Gastrocnemius medialis (tissue), 4 donors: ENCODE measurements at regions not wholly inside any gene's neighbourhood (a gene's known extent, or its start where the extent isn't known, plus 50 kb on each side); places are given as distances from the start of the nearest gene placed in this dataset.

Experiments
- ATAC-seq, 2 donors: fragments of 150-250 bp; one replicate each; pipeline ENCODE4 v1.9.1; 2016
- DNase-seq, 2 donors: peaks; one replicate each; pipeline ENCODE4 v3.0.0-alpha.2; 2019
- H3K27ac ChIP-seq, 4 donors: fragments of 200-600 bp; sonication (generic); 1 replicate in 1 of 4; 2 replicates in 3 of 4; pipeline ENCODE4 v1.5.1; 2016 to 2018; ENCODE audit warnings: mild to moderate bottlenecking in 2 of 4, moderate library complexity in 1 of 4
- H3K27me3 ChIP-seq, 3 donors: fragments of 200-600 bp; sonication (generic) in 2 of 3; 1 replicate in 1 of 3; 2 replicates in 2 of 3; pipeline versions ENCODE4 v1.5.1 to v1.6.0; 2016 to 2019; ENCODE audit warnings: mild to moderate bottlenecking in 1 of 3, moderate library complexity in 1 of 3
- H3K36me3 ChIP-seq, 2 donors: fragments of 200-600 bp; sonication (generic) in 1 of 2; one replicate each; pipeline ENCODE4 v1.5.1; 2017 to 2018
- H3K4me1 ChIP-seq, 2 donors: fragments of 200-600 bp; sonication (generic) in 1 of 2; one replicate each; pipeline ENCODE4 v1.5.1; 2016 to 2017; ENCODE audit warnings: mild to moderate bottlenecking in 2 of 2
- H3K4me3 ChIP-seq, 4 donors: fragments of 200-600 bp; sonication (generic) in 3 of 4; 1 replicate in 1 of 4; 2 replicates in 3 of 4; pipeline ENCODE4 v1.5.1; 2016 to 2019; ENCODE audit warnings: mild to moderate bottlenecking in 2 of 4
- H3K9me3 ChIP-seq, 3 donors: fragments of 200-600 bp; sonication (generic) in 2 of 3; 1 replicate in 1 of 3; 2 replicates in 2 of 3; pipeline ENCODE4 v1.5.1; 2016 to 2019
- POLR2A ChIP-seq, 2 donors: fragments of 450-650 bp; IDR thresholded peaks; one replicate each; pipeline ENCODE4 v1.6.1; 2017; ENCODE audit warnings: antibody characterized with exemption in 2 of 2, mild to moderate bottlenecking in 2 of 2, moderate library complexity in 2 of 2
- in situ Hi-C, 4 donors: fragments of 200-750 bp; cut with MboI; loops; one replicate each; pipeline versions ENCODE4 v1.15.0 to v1.8.0; 2017; ENCODE audit warnings: low sequenced_read_pairs in 4 of 4
- intact Hi-C: fragments of 100-400 bp; cut with DNase I; formaldehyde crosslinking; loops from one replicate; pipeline ENCODE4 v1.15.1; 2023; ENCODE audit warnings: low total_unique reads
- TF ChIP-seq, protein P1 (sequence below), 5 experiments: fragments of 450-650 bp in 3 of 5; fragments of 200-600 bp in 2 of 5; sonication (generic) in 2 of 5; IDR thresholded peaks in 4 of 5; conservative IDR thresholded peaks in 1 of 5; 1 replicate in 4 of 5; 2 replicates in 1 of 5; pipeline ENCODE4 v1.5.1; 2016 to 2019; ENCODE audit warnings: antibody characterized with exemption in 5 of 5, mild to moderate bottlenecking in 3 of 5, moderate library complexity in 3 of 5

- H3K27me3 ChIP-seq: no peaks in the 10 kb centered on the region
- H3K9me3 ChIP-seq: no peaks in the 10 kb centered on the region
- H3K4me3 ChIP-seq: no peak overlapping the region
- TF ChIP-seq POLR2A (IDR thresholded peaks at IDR 0.05): no peak
- DNase-seq (no peak), ATAC-seq (no peak)
- no peak overlapping the region for H3K27ac ChIP-seq
- no peaks in the 10 kb centered on the region for H3K4me1 ChIP-seq
- H3K36me3 ChIP-seq: no peaks in the 10 kb centered on the region
- intact Hi-C loops: no loop called here
- in situ Hi-C loops: no loop called here
Measured at GRCh38 chr12:118783703-118784102, 197.6 kb upstream of the SRRM4 start.

- no peaks in the 10 kb centered on the region for H3K9me3 ChIP-seq
- no peak for ATAC-seq
- H3K36me3 ChIP-seq: no peaks in the 10 kb centered on the region
- no peaks in the 10 kb centered on the region for H3K27me3 ChIP-seq
- DNase-seq: no peak
- intact Hi-C loops (no loop called here), in situ Hi-C loops (no loop called here)
- no peak overlapping the region for H3K27ac ChIP-seq
- no peak overlapping the region for H3K4me3 ChIP-seq
- no peaks in the 10 kb centered on the region for H3K4me1 ChIP-seq
- no peak for TF ChIP-seq POLR2A (IDR thresholded peaks at IDR 0.05)
- TF ChIP-seq, protein P1, sequence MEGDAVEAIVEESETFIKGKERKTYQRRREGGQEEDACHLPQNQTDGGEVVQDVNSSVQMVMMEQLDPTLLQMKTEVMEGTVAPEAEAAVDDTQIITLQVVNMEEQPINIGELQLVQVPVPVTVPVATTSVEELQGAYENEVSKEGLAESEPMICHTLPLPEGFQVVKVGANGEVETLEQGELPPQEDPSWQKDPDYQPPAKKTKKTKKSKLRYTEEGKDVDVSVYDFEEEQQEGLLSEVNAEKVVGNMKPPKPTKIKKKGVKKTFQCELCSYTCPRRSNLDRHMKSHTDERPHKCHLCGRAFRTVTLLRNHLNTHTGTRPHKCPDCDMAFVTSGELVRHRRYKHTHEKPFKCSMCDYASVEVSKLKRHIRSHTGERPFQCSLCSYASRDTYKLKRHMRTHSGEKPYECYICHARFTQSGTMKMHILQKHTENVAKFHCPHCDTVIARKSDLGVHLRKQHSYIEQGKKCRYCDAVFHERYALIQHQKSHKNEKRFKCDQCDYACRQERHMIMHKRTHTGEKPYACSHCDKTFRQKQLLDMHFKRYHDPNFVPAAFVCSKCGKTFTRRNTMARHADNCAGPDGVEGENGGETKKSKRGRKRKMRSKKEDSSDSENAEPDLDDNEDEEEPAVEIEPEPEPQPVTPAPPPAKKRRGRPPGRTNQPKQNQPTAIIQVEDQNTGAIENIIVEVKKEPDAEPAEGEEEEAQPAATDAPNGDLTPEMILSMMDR (IDR thresholded peaks at IDR 0.05 in 4 of 5, conservative IDR thresholded peaks at IDR 0.05 in 1 of 5): no peak
Measured at GRCh38 chr12:118790578-118790977, 190.8 kb upstream of the SRRM4 start.

- Histone ChIP-seq H3K9me3 (no peaks in the 10 kb centered on the region), H3K36me3 (no peaks in the 10 kb centered on the region), H3K4me1 (no peaks in the 10 kb centered on the region), H3K27ac (no peak overlapping the region), H3K4me3 (no peak overlapping the region), H3K27me3 (no peaks in the 10 kb centered on the region)
- in situ Hi-C loops (no loop called here), intact Hi-C loops (no loop called here)
- TF ChIP-seq POLR2A (IDR thresholded peaks at IDR 0.05): no peak
- TF ChIP-seq, protein P1 (IDR thresholded peaks at IDR 0.05 in 4 of 5, conservative IDR thresholded peaks at IDR 0.05 in 1 of 5): no peak
- no peak for DNase-seq
- no peak for ATAC-seq
Measured at GRCh38 chr12:118813778-118814357, 167.5 kb upstream of the SRRM4 start.

DNA sequence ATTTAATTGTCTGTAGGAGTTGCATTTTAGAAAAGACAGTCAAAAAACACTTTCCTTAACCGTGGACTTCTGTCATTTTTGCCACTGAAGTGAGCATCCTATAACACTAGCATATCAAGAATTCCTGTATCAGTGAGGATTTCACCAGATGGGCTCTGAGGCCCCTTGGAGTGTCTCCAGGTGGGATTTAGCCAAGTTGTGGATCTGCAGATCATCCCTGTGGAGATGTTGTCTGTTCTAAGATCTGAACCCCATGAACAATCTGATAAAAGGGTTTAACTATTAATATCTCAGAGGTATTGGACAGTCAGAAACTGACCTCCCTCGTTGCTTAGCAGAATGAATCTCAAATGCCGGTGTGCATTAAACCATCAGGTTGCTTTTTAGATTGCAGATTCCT, 165.0 kb upstream of the SRRM4 start:
- no peak for DNase-seq
- Histone ChIP-seq H3K4me3 (no peak overlapping the region), H3K27me3 (no peaks in the 10 kb centered on the region), H3K4me1 (no peaks in the 10 kb centered on the region), H3K36me3 (no peaks in the 10 kb centered on the region), H3K9me3 (no peaks in the 10 kb centered on the region), H3K27ac (no peak overlapping the region)
- TF ChIP-seq, protein P1 (IDR thresholded peaks at IDR 0.05 in 4 of 5, conservative IDR thresholded peaks at IDR 0.05 in 1 of 5): no peak
- TF ChIP-seq POLR2A (IDR thresholded peaks at IDR 0.05): no peak
- in situ Hi-C loops: no loop called here
- ATAC-seq: no peak
- intact Hi-C loops: no loop called here

- H3K27me3 ChIP-seq: no peaks in the 10 kb centered on the region
- in situ Hi-C loops (no loop called here), intact Hi-C loops (no loop called here)
- no peak overlapping the region for H3K27ac ChIP-seq
- no peak for ATAC-seq
- H3K4me3 ChIP-seq: no peak overlapping the region
- H3K4me1 ChIP-seq: no peaks in the 10 kb centered on the region
- TF ChIP-seq POLR2A (IDR thresholded peaks at IDR 0.05): no peak
- TF ChIP-seq, protein P1 (IDR thresholded peaks at IDR 0.05 in 4 of 5, conservative IDR thresholded peaks at IDR 0.05 in 1 of 5): no peak
- H3K9me3 ChIP-seq: no peaks in the 10 kb centered on the region
- no peaks in the 10 kb centered on the region for H3K36me3 ChIP-seq
- DNase-seq: no peak
Measured at GRCh38 chr12:118821386-118821925, 159.9 kb upstream of the SRRM4 start.
